Testis (tissue), 2 donors: ENCODE measurements at regions not wholly inside any gene's neighbourhood (a gene's known extent, or its start where the extent isn't known, plus 50 kb on each side); places are given as distances from the start of the nearest gene placed in this dataset.

Experiments used
- POLR2A ChIP-seq: fragments of 450-650 bp; IDR thresholded peaks from one replicate; pipeline ENCODE4 v1.6.1; 2017; ENCODE audit warnings: antibody characterized with exemption, mild to moderate bottlenecking, moderate library complexity
- TF ChIP-seq, protein P1 (sequence below), 3 experiments: fragments of 450-650 bp in 2 of 3; fragments of 200-600 bp in 1 of 3; sonication (generic) in 1 of 3; IDR thresholded peaks; one replicate each; pipeline ENCODE4 v1.5.1; 2016 to 2019; ENCODE audit warnings: antibody characterized with exemption in 3 of 3, mild to moderate bottlenecking in 2 of 3, moderate library complexity in 1 of 3

GRCh38 chr4:174423257-174423944 is 98.9 kb downstream of the HPGD start:
- TF ChIP-seq, protein P1, sequence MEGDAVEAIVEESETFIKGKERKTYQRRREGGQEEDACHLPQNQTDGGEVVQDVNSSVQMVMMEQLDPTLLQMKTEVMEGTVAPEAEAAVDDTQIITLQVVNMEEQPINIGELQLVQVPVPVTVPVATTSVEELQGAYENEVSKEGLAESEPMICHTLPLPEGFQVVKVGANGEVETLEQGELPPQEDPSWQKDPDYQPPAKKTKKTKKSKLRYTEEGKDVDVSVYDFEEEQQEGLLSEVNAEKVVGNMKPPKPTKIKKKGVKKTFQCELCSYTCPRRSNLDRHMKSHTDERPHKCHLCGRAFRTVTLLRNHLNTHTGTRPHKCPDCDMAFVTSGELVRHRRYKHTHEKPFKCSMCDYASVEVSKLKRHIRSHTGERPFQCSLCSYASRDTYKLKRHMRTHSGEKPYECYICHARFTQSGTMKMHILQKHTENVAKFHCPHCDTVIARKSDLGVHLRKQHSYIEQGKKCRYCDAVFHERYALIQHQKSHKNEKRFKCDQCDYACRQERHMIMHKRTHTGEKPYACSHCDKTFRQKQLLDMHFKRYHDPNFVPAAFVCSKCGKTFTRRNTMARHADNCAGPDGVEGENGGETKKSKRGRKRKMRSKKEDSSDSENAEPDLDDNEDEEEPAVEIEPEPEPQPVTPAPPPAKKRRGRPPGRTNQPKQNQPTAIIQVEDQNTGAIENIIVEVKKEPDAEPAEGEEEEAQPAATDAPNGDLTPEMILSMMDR (IDR thresholded peaks at IDR 0.05) = no peak
- TF ChIP-seq POLR2A = no peak
